ENCODE measurements at regions not wholly inside any gene's neighbourhood (a gene's known extent, or its start where the extent isn't known, plus 50 kb on each side); places are given as distances from the start of the nearest gene placed in this dataset.

GRCh38 chr2:56522605-56523089 is 338.9 kb downstream of the CCDC85A start (continued):
- TF ChIP-seq CHD7 (IDR thresholded peaks at IDR 0.05; ENCODE audit: insufficient replicate concordance, low read length) = no peak
- TF ChIP-seq KDM1A (IDR thresholded peaks at IDR 0.05; ENCODE audit: borderline replicate concordance, low read length) = no peak
- TF ChIP-seq NRF1 (IDR thresholded peaks at IDR 0.05; ENCODE audit: low read depth, low read length) = no peak
- TF ChIP-seq EZH2 (IDR thresholded peaks at IDR 0.05; ENCODE audit: low read depth, low read length, severe bottlenecking) = no peak
- no peak for TF ChIP-seq SIX5 (IDR thresholded peaks at IDR 0.05; ENCODE audit: low read depth, low read length)
- TF ChIP-seq HDAC6 (IDR thresholded peaks at IDR 0.05; ENCODE audit: low read depth, low read length) = no peak
- no peak for TF ChIP-seq GABPA (IDR thresholded peaks at IDR 0.05; ENCODE audit: borderline replicate concordance, insufficient read depth, low read length)
- TF ChIP-seq CHD2 (IDR thresholded peaks at IDR 0.05; ENCODE audit: low read length) = no peak
- TF ChIP-seq E2F6 (IDR thresholded peaks at IDR 0.05) = no peak

Data from H1 (cell line).